ENCODE measurements at regions not wholly inside any gene's neighbourhood (a gene's known extent, or its start where the extent isn't known, plus 50 kb on each side); places are given as distances from the start of the nearest gene placed in this dataset.

DNA sequence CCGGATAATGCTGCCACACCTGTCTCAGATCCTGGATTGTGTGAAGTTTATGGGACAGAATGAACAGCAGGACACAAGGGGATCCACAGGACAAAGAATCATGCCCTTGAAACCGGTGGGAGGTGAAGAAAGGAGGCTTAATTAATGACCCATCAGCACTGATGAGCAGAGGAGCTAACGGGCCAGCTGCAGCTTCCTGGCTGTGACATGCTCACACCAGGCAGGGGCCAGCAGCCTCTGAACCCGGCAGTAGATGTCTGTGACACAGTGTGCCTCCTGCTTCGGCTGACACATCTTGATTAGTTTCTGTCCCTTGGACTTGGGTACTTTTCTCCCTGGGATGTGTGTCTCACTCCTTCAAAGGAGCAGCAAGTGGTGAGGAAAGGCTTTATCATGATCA is 328.8 kb upstream of the BRINP1 start:
- no peaks in the 10 kb centered on the region for H3K36me3 ChIP-seq (ENCODE audit: insufficient read depth, low read length)
- H3K27ac ChIP-seq (ENCODE audit: low read depth, low read length), result no peak overlapping the region
- no peak overlapping the region for H3K4me2 ChIP-seq (ENCODE audit: insufficient read depth, low read length)
- H3K4me3 ChIP-seq (ENCODE audit: insufficient read depth, low read length), result no peak overlapping the region
- TF ChIP-seq, protein P1, sequence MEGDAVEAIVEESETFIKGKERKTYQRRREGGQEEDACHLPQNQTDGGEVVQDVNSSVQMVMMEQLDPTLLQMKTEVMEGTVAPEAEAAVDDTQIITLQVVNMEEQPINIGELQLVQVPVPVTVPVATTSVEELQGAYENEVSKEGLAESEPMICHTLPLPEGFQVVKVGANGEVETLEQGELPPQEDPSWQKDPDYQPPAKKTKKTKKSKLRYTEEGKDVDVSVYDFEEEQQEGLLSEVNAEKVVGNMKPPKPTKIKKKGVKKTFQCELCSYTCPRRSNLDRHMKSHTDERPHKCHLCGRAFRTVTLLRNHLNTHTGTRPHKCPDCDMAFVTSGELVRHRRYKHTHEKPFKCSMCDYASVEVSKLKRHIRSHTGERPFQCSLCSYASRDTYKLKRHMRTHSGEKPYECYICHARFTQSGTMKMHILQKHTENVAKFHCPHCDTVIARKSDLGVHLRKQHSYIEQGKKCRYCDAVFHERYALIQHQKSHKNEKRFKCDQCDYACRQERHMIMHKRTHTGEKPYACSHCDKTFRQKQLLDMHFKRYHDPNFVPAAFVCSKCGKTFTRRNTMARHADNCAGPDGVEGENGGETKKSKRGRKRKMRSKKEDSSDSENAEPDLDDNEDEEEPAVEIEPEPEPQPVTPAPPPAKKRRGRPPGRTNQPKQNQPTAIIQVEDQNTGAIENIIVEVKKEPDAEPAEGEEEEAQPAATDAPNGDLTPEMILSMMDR (IDR thresholded peaks at IDR 0.05; ENCODE audit: extremely low read depth, low read depth, low read length), result no peak
- no peaks in the 10 kb centered on the region for H3K79me2 ChIP-seq (ENCODE audit: insufficient read depth, low read length)
- H2AFZ ChIP-seq (ENCODE audit: low read length), result no peak overlapping the region
- H4K20me1 ChIP-seq (ENCODE audit: insufficient read depth, low read length), result no peaks in the 10 kb centered on the region
- no peak for DNase-seq (ENCODE audit: insufficient read length, low spot score, missing footprints)
- H3K9me3 ChIP-seq (ENCODE audit: low read depth, low read length), result no peaks in the 10 kb centered on the region
- H3K27me3 ChIP-seq (ENCODE audit: insufficient read depth, low read length), result no peaks in the 10 kb centered on the region
- H3K4me1 ChIP-seq (ENCODE audit: insufficient read depth, low read length), result no peaks in the 10 kb centered on the region

DNA sequence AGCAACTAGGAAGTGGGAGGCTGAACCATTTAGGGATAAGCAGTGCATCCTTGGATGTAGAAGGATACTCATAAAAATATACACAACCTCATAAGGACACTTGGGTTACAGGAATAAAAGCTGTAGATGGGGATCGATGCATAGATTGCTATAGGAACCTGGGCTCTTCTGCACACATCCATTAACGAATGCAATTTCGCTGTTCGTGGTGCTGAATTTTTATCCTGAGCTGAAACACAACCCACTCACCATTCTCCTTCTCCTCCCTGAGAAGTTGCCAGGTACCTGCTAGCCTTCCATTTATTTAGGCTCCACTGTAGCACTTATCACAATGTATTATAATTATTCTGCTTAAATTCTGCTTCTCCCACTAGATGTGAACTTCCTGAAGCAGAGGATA is 320.6 kb upstream of the BRINP1 start:
- H3K4me3 ChIP-seq (ENCODE audit: insufficient read depth, low read length), result no peak overlapping the region
- no peak overlapping the region for H3K4me2 ChIP-seq (ENCODE audit: insufficient read depth, low read length)
- no peaks in the 10 kb centered on the region for H3K4me1 ChIP-seq (ENCODE audit: insufficient read depth, low read length)
- H3K79me2 ChIP-seq (ENCODE audit: insufficient read depth, low read length), result no peaks in the 10 kb centered on the region
- no peaks in the 10 kb centered on the region for H3K9me3 ChIP-seq (ENCODE audit: low read depth, low read length)
- H4K20me1 ChIP-seq (ENCODE audit: insufficient read depth, low read length), result no peaks in the 10 kb centered on the region
- no peaks in the 10 kb centered on the region for H3K27me3 ChIP-seq (ENCODE audit: insufficient read depth, low read length)
- TF ChIP-seq, protein P1 (IDR thresholded peaks at IDR 0.05; ENCODE audit: extremely low read depth, low read depth, low read length), result no peak
- no peaks in the 10 kb centered on the region for H3K36me3 ChIP-seq (ENCODE audit: insufficient read depth, low read length)
- H3K27ac ChIP-seq (ENCODE audit: low read depth, low read length), result no peak overlapping the region
- no peak overlapping the region for H2AFZ ChIP-seq (ENCODE audit: low read length)
- DNase-seq (ENCODE audit: insufficient read length, low spot score, missing footprints), result no peak

DNA sequence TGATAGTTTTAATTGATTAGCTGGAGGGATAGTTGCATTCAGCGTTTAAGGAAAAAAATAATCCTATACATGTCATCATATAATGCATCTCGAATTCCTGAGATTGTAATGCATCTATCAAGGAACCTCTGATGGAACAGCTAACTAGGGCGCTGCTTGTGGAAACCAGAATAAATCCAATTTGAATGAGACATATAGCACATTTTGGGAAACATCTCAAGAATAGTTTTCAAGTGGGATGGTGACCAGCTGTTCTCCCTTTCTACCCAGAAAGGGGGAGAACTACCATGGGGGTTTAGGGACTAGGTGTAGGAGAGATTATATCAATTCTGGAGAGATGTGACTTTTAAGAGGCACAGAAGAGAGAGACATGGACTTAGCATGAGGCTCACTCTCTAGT is 319.3 kb upstream of the BRINP1 start:
- no peak overlapping the region for H3K27ac ChIP-seq (ENCODE audit: low read depth, low read length)
- no peaks in the 10 kb centered on the region for H3K79me2 ChIP-seq (ENCODE audit: insufficient read depth, low read length)
- H3K36me3 ChIP-seq (ENCODE audit: insufficient read depth, low read length), result no peaks in the 10 kb centered on the region
- H3K4me1 ChIP-seq (ENCODE audit: insufficient read depth, low read length), result no peaks in the 10 kb centered on the region
- no peak for DNase-seq (ENCODE audit: insufficient read length, low spot score, missing footprints)
- H3K4me2 ChIP-seq (ENCODE audit: insufficient read depth, low read length), result no peak overlapping the region
- H3K27me3 ChIP-seq (ENCODE audit: insufficient read depth, low read length), result no peaks in the 10 kb centered on the region
- H3K4me3 ChIP-seq (ENCODE audit: insufficient read depth, low read length), result no peak overlapping the region
- H2AFZ ChIP-seq (ENCODE audit: low read length), result no peak overlapping the region
- no peaks in the 10 kb centered on the region for H4K20me1 ChIP-seq (ENCODE audit: insufficient read depth, low read length)
- no peaks in the 10 kb centered on the region for H3K9me3 ChIP-seq (ENCODE audit: low read depth, low read length)
- TF ChIP-seq, protein P1 (IDR thresholded peaks at IDR 0.05; ENCODE audit: extremely low read depth, low read depth, low read length), result no peak

DNA sequence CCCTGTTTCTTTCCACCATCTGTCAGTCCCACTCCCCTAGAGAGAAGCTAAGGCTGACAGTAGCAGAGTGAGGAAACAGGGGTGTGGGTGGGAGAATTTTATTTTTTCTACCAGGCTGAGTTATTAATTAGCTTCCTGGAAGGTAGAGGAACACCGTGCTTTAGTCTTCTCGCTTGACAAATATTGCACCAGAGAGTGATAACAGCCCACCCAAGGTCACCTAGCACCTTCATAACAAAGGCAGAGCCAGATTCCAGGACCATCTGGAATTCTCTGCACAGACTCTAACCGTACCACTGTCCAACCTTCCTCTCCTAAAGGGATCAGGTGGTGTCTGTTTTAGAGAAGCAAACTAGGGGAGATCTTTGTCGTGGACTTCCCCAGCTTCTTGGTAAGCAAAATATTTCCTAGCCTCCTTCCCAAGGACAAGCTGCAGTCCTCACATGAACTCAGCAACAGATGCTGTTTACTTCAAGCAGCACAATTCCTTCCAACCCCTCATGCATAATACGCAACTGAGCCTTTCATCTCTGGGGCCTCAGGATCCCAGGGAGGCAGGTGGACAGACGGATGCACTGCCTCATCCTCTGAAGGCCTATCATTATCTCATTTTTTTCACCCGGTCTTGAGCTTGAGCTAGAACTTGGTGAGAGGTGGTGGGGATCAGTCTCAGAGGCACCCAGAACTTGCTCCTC is 308.7 kb upstream of the BRINP1 start:
- Histone ChIP-seq H3K4me2 (ENCODE audit: insufficient read depth, low read length) (no peak overlapping the region), H3K36me3 (ENCODE audit: insufficient read depth, low read length) (no peaks in the 10 kb centered on the region), H3K9me3 (ENCODE audit: low read depth, low read length) (no peaks in the 10 kb centered on the region), H3K27ac (ENCODE audit: low read depth, low read length) (no peak overlapping the region), H4K20me1 (ENCODE audit: insufficient read depth, low read length) (no peaks in the 10 kb centered on the region), H3K27me3 (ENCODE audit: insufficient read depth, low read length) (no peaks in the 10 kb centered on the region), H3K4me1 (ENCODE audit: insufficient read depth, low read length) (no peaks in the 10 kb centered on the region), H2AFZ (ENCODE audit: low read length) (no peak overlapping the region), H3K79me2 (ENCODE audit: insufficient read depth, low read length) (no peaks in the 10 kb centered on the region), H3K4me3 (ENCODE audit: insufficient read depth, low read length) (no peak overlapping the region)
- TF ChIP-seq, protein P1 (IDR thresholded peaks at IDR 0.05; ENCODE audit: extremely low read depth, low read depth, low read length), result no peak
- no peak for DNase-seq (ENCODE audit: insufficient read length, low spot score, missing footprints)

All from osteoblast (primary cell).